GM12878 (cell line): ENCODE measurements at regions not wholly inside any gene's neighbourhood (a gene's known extent, or its start where the extent isn't known, plus 50 kb on each side); places are given as distances from the start of the nearest gene placed in this dataset.
"Not testable (repeated sequence)": the region's sequence is repeated elsewhere in the genome, so short reads cannot be mapped to it uniquely, and the experiment has no call there.

ENCODE experiments used
- ATAC-seq: fragments of 200-7000 bp; cut with Tn5 transposase; 3 replicates; pipeline ENCODE4 v1.9.1; 2020; ENCODE audit warnings: mild to moderate bottlenecking, moderate library complexity
- BruUV-seq: library from RNA; stranded (reverse); fragments of 400-500 nt; replicated peaks from 2 replicates; lab custom pipeline; 2021; lab: Mats Ljungman, UMichigan
- CTCF ChIA-PET: fragments of 300-600 bp; sonication (Branson Sonifier 250); formaldehyde crosslinking; extraction: SDS; loops from one replicate; lab custom pipeline; 2021; ENCODE audit warnings: inconsistent platforms; lab: Yijun Ruan, JAX
- POLR2A ChIA-PET: fragments of 350-600 bp; formaldehyde crosslinking; extraction: SDS; loops from one replicate; lab custom pipeline; 2021; ENCODE audit warnings: inconsistent platforms; lab: Charles Lee
- RAD21 ChIA-PET: fragments of 300-600 bp; sonication (Branson Sonifier 250); formaldehyde crosslinking; loops from one replicate; lab custom pipeline; 2023; ENCODE audit warnings: antibody characterized with exemption; ENCODE audit not compliant: unreplicated experiment; lab: Charles Lee
- SMC1A ChIA-PET: fragments of 300-600 bp; sonication (Branson Sonifier 250); formaldehyde crosslinking; loops from one replicate; lab custom pipeline; 2023; ENCODE audit not compliant: unreplicated experiment, uncharacterized antibody; lab: Charles Lee
- DNase-seq: peaks from one replicate; pipeline ENCODE4 v3.0.0-alpha.2; 2011; ENCODE audit warnings: low read depth, low spot score
- FAIRE-seq: peaks from 3 replicates; lab custom pipeline; 2011; peaks lifted over from hg19 to GRCh38; lab: Jason Lieb, UNC
- H2AFZ ChIP-seq: 2 replicates; pipeline ENCODE4 v1.6.0; 2011; ENCODE audit warnings: low read depth, low read length, control low read depth; ENCODE audit not compliant: control insufficient read depth
- H3K27ac ChIP-seq: 2 replicates; pipeline ENCODE4 v1.5.1; 2011; ENCODE audit warnings: control low read depth; ENCODE audit not compliant: control insufficient read depth, insufficient read depth
- H3K27me3 ChIP-seq, 2 experiments: replicated peaks in 1 of 2; 2 replicates each; pipeline versions ENCODE4 v1.6.0 to v1.6.1; 2011; ENCODE audit warnings: low read length in 1 of 2; ENCODE audit not compliant: control insufficient read depth in 2 of 2, insufficient read depth in 2 of 2
- H3K36me3 ChIP-seq, 2 experiments: 2 replicates each; pipeline ENCODE4 v1.5.1; 2011; ENCODE audit warnings: low read length in 1 of 2; ENCODE audit not compliant: control insufficient read depth in 2 of 2, insufficient read depth in 2 of 2
- H3K4me1 ChIP-seq: 2 replicates; pipeline ENCODE4 v1.6.1; 2011; ENCODE audit warnings: mild to moderate bottlenecking, low read length, moderate library complexity, mixed read lengths; ENCODE audit not compliant: control insufficient read depth, insufficient read depth
- H3K4me2 ChIP-seq: 2 replicates; pipeline ENCODE4 v1.6.0; 2011; ENCODE audit warnings: control low read depth; ENCODE audit not compliant: control insufficient read depth, insufficient read depth
- H3K4me3 ChIP-seq: fragments of 200-600 bp; sonication (generic); 2 replicates; pipeline ENCODE4 v1.5.1; 2016
- H3K79me2 ChIP-seq: 2 replicates; pipeline ENCODE4 v1.6.0; 2011; ENCODE audit warnings: low read length; ENCODE audit not compliant: control insufficient read depth, insufficient read depth
- H3K9ac ChIP-seq: 2 replicates; pipeline ENCODE4 v1.8.0; 2011; ENCODE audit warnings: low read length, control low read depth, mixed read lengths; ENCODE audit not compliant: control insufficient read depth, insufficient read depth
- H3K9me3 ChIP-seq: replicated peaks from 3 replicates; pipeline ENCODE4 v1.5.1; 2011; ENCODE audit warnings: mild to moderate bottlenecking, low read length; ENCODE audit not compliant: control insufficient read depth, insufficient read depth
- H4K20me1 ChIP-seq: 2 replicates; pipeline ENCODE4 v1.6.0; 2011; ENCODE audit not compliant: control insufficient read depth, insufficient read depth
- BMI1 ChIP-seq: fragments of 450-650 bp; IDR thresholded peaks from 2 replicates; pipeline ENCODE4 v1.6.1; 2016; ENCODE audit warnings: mild to moderate bottlenecking, moderate library complexity, borderline replicate concordance
- MEF2A ChIP-seq: IDR thresholded peaks from 2 replicates; pipeline ENCODE4 v1.6.1; 2011; ENCODE audit warnings: low read depth, mild to moderate bottlenecking, low read length, moderate library complexity; ENCODE audit not compliant: insufficient read depth
- SMC3 ChIP-seq: IDR thresholded peaks from 2 replicates; pipeline ENCODE4 v1.6.1; 2011; ENCODE audit warnings: low read length, improper control_type of control experiment, borderline replicate concordance
- WGBS: methylation state at CpG from one replicate; pipeline ENCODE4 v1.1.6; 2016; ENCODE audit warnings: low lambda C conversion rate; ENCODE audit not compliant: insufficient replicate concordance, insufficient coverage; ENCODE audit errors: missing lambda C conversion rate; 5-methylcytosine and 5-hydroxymethylcytosine counted together
- in situ Hi-C: fragments of 300-500 bp; cut with MboI; formaldehyde crosslinking; loops from 9 replicates; pipeline ENCODE4 v1.14.3; 2018; ENCODE audit warnings: mixed read lengths
- intact Hi-C: fragments of 100-400 bp; cut with micrococcal nuclease; formaldehyde crosslinking; loops from one replicate; pipeline ENCODE4 v1.14.2; 2022; ENCODE audit not compliant: unreplicated experiment
- TF ChIP-seq, protein P1 (sequence below), 3 experiments: IDR thresholded peaks in 2 of 3; conservative IDR thresholded peaks in 1 of 3; 2 replicates each; pipeline ENCODE4 v1.5.1; 2011; ENCODE audit warnings: low read depth in 3 of 3, low read length in 3 of 3, mild to moderate bottlenecking in 3 of 3, control low read depth in 2 of 3, moderate library complexity in 2 of 3, inconsistent platforms in 1 of 3, mixed read lengths in 1 of 3; ENCODE audit not compliant: control insufficient read depth in 2 of 3, insufficient read depth in 1 of 3; ENCODE audit errors: extremely low read depth in 1 of 3

DNA sequence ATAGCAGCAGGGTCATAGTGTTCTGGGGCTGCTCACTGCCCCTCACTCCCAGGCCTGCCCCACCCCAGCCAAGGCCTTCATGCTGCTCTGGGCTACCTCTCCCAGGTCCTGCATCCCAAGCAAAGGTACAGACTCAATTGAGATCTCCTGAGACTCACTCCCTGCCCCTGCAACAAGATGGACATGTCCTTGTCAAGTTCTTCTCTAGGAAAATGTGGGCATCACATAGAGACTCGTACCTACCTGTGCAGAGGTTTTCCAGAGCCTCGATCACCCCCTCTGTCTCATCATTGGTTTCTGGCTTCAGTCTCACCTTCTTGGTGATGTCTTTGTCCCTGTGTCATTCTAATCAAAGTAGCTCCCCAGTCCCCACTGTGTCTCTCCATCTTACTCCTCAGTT lies 71.8 kb upstream of the UCN3 start:
- H3K4me1 ChIP-seq, POLR2A ChIA-PET, H3K27me3 ChIP-seq, H3K9me3 ChIP-seq, RAD21 ChIA-PET, SMC1A ChIA-PET, FAIRE-seq, ATAC-seq, H3K27ac ChIP-seq, BruUV-seq, H3K9ac ChIP-seq, DNase-seq, H3K4me2 ChIP-seq, H4K20me1 ChIP-seq, H3K4me3 ChIP-seq, H2AFZ ChIP-seq, intact Hi-C loops, H3K36me3 ChIP-seq, H3K79me2 ChIP-seq: not testable (repeated sequence)
- CTCF ChIA-PET: interaction anchor here (0.7 kb wide), 1 partner anchor 338 kb away, joined by 3 read pairs; no protein-coding TSS in a partner anchor
- in situ Hi-C loops: loop anchor here (5.0 kb wide), 1 partner anchor 41 kb away; no protein-coding TSS in a partner anchor
- WGBS: 0% methylated on average over 2 of the region's 2 CpGs

DNA sequence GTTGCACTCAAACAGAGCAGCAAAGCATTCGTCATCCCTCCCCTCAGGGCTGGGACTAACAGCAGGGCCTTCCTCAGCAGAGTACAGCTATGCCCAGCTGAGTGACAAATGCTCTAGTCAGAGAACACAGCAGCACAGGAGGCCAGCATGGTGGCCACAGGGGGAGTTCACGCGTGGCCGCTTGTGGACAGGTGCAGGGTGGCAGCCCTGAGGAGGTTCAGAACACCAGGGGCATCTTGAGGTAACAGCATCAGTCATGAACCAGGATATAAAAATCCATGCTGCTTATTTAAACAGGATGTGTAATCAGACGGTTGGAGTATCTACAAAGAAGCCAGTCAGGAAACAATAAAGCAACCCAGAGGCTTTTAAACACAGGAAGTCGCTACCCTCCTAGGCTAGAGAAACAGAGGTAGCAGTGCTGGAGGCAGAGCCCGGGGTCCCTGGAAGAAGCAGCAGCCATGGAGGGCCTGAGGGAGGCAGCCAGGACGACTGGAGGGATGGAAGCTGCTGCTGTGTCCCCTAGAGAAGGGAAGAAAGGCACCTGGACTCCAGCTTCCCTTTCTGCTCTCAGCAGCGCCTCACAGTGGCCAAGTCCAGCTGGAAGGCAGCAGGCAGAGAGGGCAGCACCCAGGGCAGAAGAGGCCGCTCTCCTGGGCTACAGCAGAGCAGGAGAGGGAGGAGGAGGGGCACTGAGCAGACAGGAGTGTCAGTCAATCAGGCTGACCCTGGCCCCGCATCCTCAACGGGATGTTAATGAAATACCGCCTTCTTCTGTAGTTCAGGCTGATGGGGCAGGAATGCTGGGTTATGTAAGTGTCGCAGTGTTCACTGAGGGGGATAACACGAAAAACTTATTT lies 70.8 kb upstream of the UCN3 start:
- RAD21 ChIA-PET: no interaction called here

More for the DNA sequence above, 70.8 kb upstream of the UCN3 start:
- ATAC-seq (peak; percentile 73), DNase-seq (no peak), FAIRE-seq (no peak)
- ChIA-PET SMC1A (interaction anchor here (0.5 kb wide), 1 partner anchor 479 kb away, joined by 3 read pairs; no protein-coding TSS in a partner anchor), POLR2A (no interaction called here), CTCF (interaction anchor here (0.7 kb wide), 1 partner anchor 337 kb away, joined by 3 read pairs; no protein-coding TSS in a partner anchor)
- H3K4me2 ChIP-seq: no peak overlapping the region
- no peak overlapping the region for H2AFZ ChIP-seq
- TF ChIP-seq, protein P1, sequence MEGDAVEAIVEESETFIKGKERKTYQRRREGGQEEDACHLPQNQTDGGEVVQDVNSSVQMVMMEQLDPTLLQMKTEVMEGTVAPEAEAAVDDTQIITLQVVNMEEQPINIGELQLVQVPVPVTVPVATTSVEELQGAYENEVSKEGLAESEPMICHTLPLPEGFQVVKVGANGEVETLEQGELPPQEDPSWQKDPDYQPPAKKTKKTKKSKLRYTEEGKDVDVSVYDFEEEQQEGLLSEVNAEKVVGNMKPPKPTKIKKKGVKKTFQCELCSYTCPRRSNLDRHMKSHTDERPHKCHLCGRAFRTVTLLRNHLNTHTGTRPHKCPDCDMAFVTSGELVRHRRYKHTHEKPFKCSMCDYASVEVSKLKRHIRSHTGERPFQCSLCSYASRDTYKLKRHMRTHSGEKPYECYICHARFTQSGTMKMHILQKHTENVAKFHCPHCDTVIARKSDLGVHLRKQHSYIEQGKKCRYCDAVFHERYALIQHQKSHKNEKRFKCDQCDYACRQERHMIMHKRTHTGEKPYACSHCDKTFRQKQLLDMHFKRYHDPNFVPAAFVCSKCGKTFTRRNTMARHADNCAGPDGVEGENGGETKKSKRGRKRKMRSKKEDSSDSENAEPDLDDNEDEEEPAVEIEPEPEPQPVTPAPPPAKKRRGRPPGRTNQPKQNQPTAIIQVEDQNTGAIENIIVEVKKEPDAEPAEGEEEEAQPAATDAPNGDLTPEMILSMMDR (IDR thresholded peaks at IDR 0.05 in 2 of 3, conservative IDR thresholded peaks at IDR 0.05 in 1 of 3; ENCODE audit: control insufficient read depth in 2 of 3, extremely low read depth in 1 of 3, insufficient read depth in 1 of 3, low read depth in 3 of 3, low read length in 3 of 3): peak; percentile 35 to 45 (median 38); a peak in 5 of 6 replicates
- TF ChIP-seq BMI1: no peak
- no peak for TF ChIP-seq MEF2A
- 0 out of 2 replicates have a peak, but pooled peaks have one; percentile 8 for TF ChIP-seq SMC3
- no peak overlapping the region for H3K27ac ChIP-seq
- H3K36me3 ChIP-seq: no peaks in the 10 kb centered on the region
- H3K79me2 ChIP-seq: no peaks in the 10 kb centered on the region
- no peak overlapping the region for H3K4me3 ChIP-seq
- 41% methylated on average over 15 of the region's 15 CpGs for WGBS
- BruUV-seq: no TSS peak
- no peaks in the 10 kb centered on the region for H4K20me1 ChIP-seq
- in situ Hi-C loops: loop anchor here (5.0 kb wide), 1 partner anchor 42 kb away; no protein-coding TSS in a partner anchor
- intact Hi-C loops: no loop called here
- no peaks in the 10 kb centered on the region for H3K9me3 ChIP-seq
- H3K9ac ChIP-seq: no peak overlapping the region
- H3K27me3 ChIP-seq: no peaks in the 10 kb centered on the region
- no peaks in the 10 kb centered on the region for H3K4me1 ChIP-seq
